Hepatocyte (in vitro differentiated cells): ENCODE measurements at regions not wholly inside any gene's neighbourhood (a gene's known extent, or its start where the extent isn't known, plus 50 kb on each side); places are given as distances from the start of the nearest gene placed in this dataset.

Source experiments
- DNase-seq: peaks from one replicate; pipeline ENCODE4 v3.0.0-alpha.2; 2016; ENCODE audit warnings: low spot score
- H2AFZ ChIP-seq: fragments of 200-600 bp; sonication (generic); 2 replicates; pipeline ENCODE4 v1.6.0; 2016; ENCODE audit warnings: antibody characterized with exemption, mild to moderate bottlenecking
- H3K27ac ChIP-seq: fragments of 200-600 bp; sonication (generic); 2 replicates; pipeline ENCODE4 v1.5.1; 2016; ENCODE audit warnings: mild to moderate bottlenecking
- H3K27me3 ChIP-seq: fragments of 200-600 bp; sonication (generic); 2 replicates; pipeline ENCODE4 v1.6.1; 2016
- H3K36me3 ChIP-seq: fragments of 200-600 bp; sonication (generic); replicated peaks from 2 replicates; pipeline ENCODE4 v1.5.1; 2016; ENCODE audit warnings: low read depth; ENCODE audit not compliant: insufficient read depth
- H3K4me1 ChIP-seq: fragments of 200-600 bp; sonication (generic); 2 replicates; pipeline ENCODE4 v1.5.1; 2016; ENCODE audit warnings: mild to moderate bottlenecking, moderate library complexity; ENCODE audit not compliant: insufficient read depth
- H3K4me2 ChIP-seq: fragments of 200-600 bp; sonication (generic); 2 replicates; pipeline ENCODE4 v1.6.0; 2016
- H3K4me3 ChIP-seq: fragments of 200-600 bp; sonication (generic); 2 replicates; pipeline ENCODE4 v1.5.1; 2016; ENCODE audit warnings: mild to moderate bottlenecking
- H3K79me2 ChIP-seq: fragments of 200-600 bp; sonication (generic); 2 replicates; pipeline ENCODE4 v1.6.0; 2017; ENCODE audit warnings: mild to moderate bottlenecking
- H3K9me2 ChIP-seq: fragments of 200-600 bp; sonication (generic); replicated peaks from 2 replicates; pipeline ENCODE4 v1.6.0; 2017; ENCODE audit warnings: mild to moderate bottlenecking; ENCODE audit not compliant: insufficient read depth
- H3K9me3 ChIP-seq: fragments of 200-600 bp; sonication (generic); 2 replicates; pipeline ENCODE4 v1.5.1; 2016; ENCODE audit warnings: low read depth, mild to moderate bottlenecking
- H4K20me1 ChIP-seq: fragments of 200-600 bp; sonication (generic); 2 replicates; pipeline ENCODE4 v1.6.0; 2016; ENCODE audit warnings: mild to moderate bottlenecking; ENCODE audit not compliant: insufficient read depth, poor library complexity, severe bottlenecking
- EZH2 ChIP-seq: fragments of 200-600 bp; sonication (generic); IDR thresholded peaks from 2 replicates; pipeline ENCODE4 v1.6.1; 2016; ENCODE audit warnings: antibody characterized with exemption, mild to moderate bottlenecking, borderline replicate concordance
- EZH2phosphoT487 ChIP-seq: fragments of 200-600 bp; sonication (generic); IDR thresholded peaks from one replicate; pipeline ENCODE4 v1.6.1; 2018; ENCODE audit warnings: antibody characterized with exemption, mild to moderate bottlenecking, low read depth, moderate library complexity; ENCODE audit not compliant: unreplicated experiment, severe bottlenecking
- WGBS: methylation state at CpG from one replicate; pipeline ENCODE4 v1.1.6; 2016; ENCODE audit warnings: low lambda C conversion rate; ENCODE audit errors: missing lambda C conversion rate; 5-methylcytosine and 5-hydroxymethylcytosine counted together
- TF ChIP-seq, protein P1 (sequence below): fragments of 200-600 bp; sonication (generic); IDR thresholded peaks from 2 replicates; pipeline ENCODE4 v1.5.1; 2016; ENCODE audit warnings: antibody characterized with exemption, mild to moderate bottlenecking; ENCODE audit not compliant: poor library complexity

DNA sequence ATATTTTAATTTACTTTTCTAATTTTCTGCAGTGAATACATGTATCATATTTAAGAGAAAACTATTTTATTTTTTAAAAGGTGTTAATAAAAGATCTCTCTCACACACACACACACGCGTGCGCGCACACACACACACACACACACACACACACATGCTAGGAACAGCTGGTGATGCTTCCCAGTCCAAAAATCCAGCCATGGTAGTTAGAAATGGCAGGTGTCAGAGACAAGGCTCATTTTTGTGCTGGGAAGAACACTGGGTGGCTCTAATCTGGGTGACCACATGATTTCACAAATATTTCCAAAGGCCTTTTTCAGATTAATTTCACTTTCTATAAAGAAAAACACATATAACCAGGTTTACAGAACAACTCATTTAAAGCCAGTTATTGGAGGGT, 104.5 kb upstream of the NCK2 start:
- Histone ChIP-seq H3K9me2 (no peaks in the 10 kb centered on the region), H2AFZ (no peak overlapping the region), H3K4me1 (peaks cover 4% of the 10 kb centered on the region), H3K27ac (no peak overlapping the region), H3K36me3 (no peaks in the 10 kb centered on the region), H4K20me1 (no peaks in the 10 kb centered on the region), H3K79me2 (no peaks in the 10 kb centered on the region), H3K4me3 (no peak overlapping the region), H3K9me3 (no peaks in the 10 kb centered on the region), H3K4me2 (no peak overlapping the region), H3K27me3 (no peaks in the 10 kb centered on the region)
- TF ChIP-seq EZH2phosphoT487 = no peak
- DNase-seq = no peak
- 67% methylated on average over 4 of the region's 4 CpGs for WGBS

DNA sequence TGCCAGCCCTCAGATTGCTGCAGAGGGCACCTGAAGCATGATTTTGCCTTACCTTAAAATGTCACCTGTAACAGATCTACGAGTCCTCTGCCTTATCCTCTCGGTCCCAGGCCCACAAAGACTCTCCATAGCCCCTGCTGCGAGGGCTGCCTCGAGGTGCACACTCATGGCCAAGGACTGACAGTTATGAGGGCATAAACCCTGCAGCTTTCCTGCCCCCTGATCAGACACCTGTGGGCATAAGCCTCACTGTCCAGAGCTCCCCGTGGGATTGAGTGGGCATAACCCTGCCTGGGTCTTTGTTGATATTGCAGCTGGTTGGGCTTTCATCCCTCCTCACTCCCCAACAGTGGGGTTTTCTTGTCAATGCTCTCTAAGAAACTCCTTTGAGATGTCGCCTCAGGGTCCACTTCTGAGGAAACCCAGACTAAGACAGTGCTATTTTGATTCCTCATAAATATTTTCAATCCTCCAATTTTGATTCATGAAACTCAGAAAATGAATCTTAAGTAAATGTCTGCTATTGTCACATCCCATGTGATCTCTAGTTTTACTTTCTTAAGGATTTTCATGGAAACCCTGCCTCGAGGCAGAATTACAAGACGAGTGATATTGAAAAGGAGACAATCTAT, 108.5 kb upstream of the NCK2 start:
- H3K9me3 ChIP-seq = no peaks in the 10 kb centered on the region
- H3K4me3 ChIP-seq = no peak overlapping the region
- DNase-seq = no peak
- no peaks in the 10 kb centered on the region for H3K79me2 ChIP-seq
- no peaks in the 10 kb centered on the region for H3K27me3 ChIP-seq
- H3K4me1 ChIP-seq = no peaks in the 10 kb centered on the region
- H3K9me2 ChIP-seq = no peaks in the 10 kb centered on the region
- H3K27ac ChIP-seq = no peak overlapping the region
- TF ChIP-seq, protein P1, sequence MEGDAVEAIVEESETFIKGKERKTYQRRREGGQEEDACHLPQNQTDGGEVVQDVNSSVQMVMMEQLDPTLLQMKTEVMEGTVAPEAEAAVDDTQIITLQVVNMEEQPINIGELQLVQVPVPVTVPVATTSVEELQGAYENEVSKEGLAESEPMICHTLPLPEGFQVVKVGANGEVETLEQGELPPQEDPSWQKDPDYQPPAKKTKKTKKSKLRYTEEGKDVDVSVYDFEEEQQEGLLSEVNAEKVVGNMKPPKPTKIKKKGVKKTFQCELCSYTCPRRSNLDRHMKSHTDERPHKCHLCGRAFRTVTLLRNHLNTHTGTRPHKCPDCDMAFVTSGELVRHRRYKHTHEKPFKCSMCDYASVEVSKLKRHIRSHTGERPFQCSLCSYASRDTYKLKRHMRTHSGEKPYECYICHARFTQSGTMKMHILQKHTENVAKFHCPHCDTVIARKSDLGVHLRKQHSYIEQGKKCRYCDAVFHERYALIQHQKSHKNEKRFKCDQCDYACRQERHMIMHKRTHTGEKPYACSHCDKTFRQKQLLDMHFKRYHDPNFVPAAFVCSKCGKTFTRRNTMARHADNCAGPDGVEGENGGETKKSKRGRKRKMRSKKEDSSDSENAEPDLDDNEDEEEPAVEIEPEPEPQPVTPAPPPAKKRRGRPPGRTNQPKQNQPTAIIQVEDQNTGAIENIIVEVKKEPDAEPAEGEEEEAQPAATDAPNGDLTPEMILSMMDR = no peak
- TF ChIP-seq EZH2 (no peak), EZH2phosphoT487 (no peak)
- H3K4me2 ChIP-seq = no peak overlapping the region
- no peaks in the 10 kb centered on the region for H4K20me1 ChIP-seq
- no peaks in the 10 kb centered on the region for H3K36me3 ChIP-seq
- no peak overlapping the region for H2AFZ ChIP-seq
- whole genome bisulfite sequencing = 88% methylated on average over 8 of the region's 8 CpGs

DNA sequence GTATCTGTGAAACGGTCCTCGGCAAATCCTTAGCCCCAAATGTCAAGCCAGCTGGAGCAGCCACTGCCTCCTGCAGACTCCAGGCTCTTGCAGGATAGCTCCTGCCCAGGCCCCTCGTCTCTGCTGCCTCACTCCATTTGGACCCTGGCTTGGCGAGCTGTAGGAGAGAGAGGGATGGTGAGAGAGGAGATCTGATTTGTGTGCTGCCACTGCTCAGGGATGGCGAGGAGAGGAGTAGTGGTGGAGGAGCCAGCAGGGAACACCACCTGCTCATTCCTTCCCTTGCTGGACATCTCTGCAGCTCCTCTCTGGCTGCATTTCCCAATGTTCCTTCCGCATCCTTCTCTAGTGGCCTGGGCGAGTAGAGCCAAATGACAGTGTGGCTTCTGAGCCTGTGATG, 109.1 kb upstream of the NCK2 start:
- Histone ChIP-seq H3K36me3 (no peaks in the 10 kb centered on the region), H3K27me3 (no peaks in the 10 kb centered on the region), H2AFZ (no peak overlapping the region), H4K20me1 (no peaks in the 10 kb centered on the region), H3K4me2 (no peak overlapping the region), H3K4me3 (no peak overlapping the region), H3K9me3 (no peaks in the 10 kb centered on the region), H3K27ac (no peak overlapping the region), H3K4me1 (no peaks in the 10 kb centered on the region), H3K9me2 (no peaks in the 10 kb centered on the region), H3K79me2 (no peaks in the 10 kb centered on the region)
- DNase-seq = no peak
- WGBS = 90% methylated on average over 7 of the region's 7 CpGs
- no peak for TF ChIP-seq EZH2

DNA sequence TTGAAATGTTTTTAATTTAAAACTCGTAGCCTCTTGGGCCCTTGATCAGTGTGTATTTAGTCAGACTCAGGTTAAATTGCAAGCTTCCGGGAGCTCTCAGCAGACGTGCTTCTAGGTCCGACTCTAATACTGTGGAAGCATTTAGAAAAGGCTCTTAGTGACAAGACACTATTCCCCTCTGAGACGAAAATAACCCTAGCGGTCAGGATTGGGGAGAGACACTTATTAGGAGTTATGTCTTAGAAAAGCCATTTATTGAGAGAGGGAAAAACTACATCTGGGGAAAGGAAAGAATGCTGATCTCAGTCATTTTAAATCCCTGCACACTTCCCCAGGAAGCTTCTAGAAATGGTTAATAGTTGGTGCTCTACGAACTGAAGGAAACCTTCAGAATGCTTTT, 110.5 kb upstream of the NCK2 start:
- Histone ChIP-seq H3K4me1 (no peaks in the 10 kb centered on the region), H3K27ac (no peak overlapping the region), H3K27me3 (no peaks in the 10 kb centered on the region), H3K79me2 (no peaks in the 10 kb centered on the region), H3K9me2 (no peaks in the 10 kb centered on the region), H2AFZ (no peak overlapping the region), H3K9me3 (no peaks in the 10 kb centered on the region), H3K4me2 (no peak overlapping the region), H4K20me1 (no peaks in the 10 kb centered on the region), H3K36me3 (no peaks in the 10 kb centered on the region), H3K4me3 (no peak overlapping the region)
- WGBS = 55% methylated on average over 7 of the region's 7 CpGs
- DNase-seq = no peak
- TF ChIP-seq, protein P1 = no peak
- TF ChIP-seq EZH2phosphoT487 (no peak), EZH2 (no peak)
